ENCODE measurements at regions not wholly inside any gene's neighbourhood (a gene's known extent, or its start where the extent isn't known, plus 50 kb on each side); places are given as distances from the start of the nearest gene placed in this dataset.

GRCh38 chr4:62548108-62548524, 1348.0 kb downstream of the ADGRL3 start:
- Histone ChIP-seq H3K9ac (ENCODE audit: extremely low read depth, low read length, poor library complexity, severe bottlenecking) (no peak overlapping the region), H3K36me3 (ENCODE audit: control insufficient read depth, insufficient read depth, low read length) (no peaks in the 10 kb centered on the region), H3K4me3 (ENCODE audit: low read length) (no peak overlapping the region), H3K27ac (ENCODE audit: low read depth, low read length) (no peak overlapping the region), H3K4me1 (ENCODE audit: control insufficient read depth, insufficient read depth, low read length) (no peaks in the 10 kb centered on the region), H3K27me3 (ENCODE audit: control insufficient read depth, insufficient read depth, low read length, poor library complexity, severe bottlenecking) (no peaks in the 10 kb centered on the region), H3K9me3 (ENCODE audit: control insufficient read depth, low read length) (no peaks in the 10 kb centered on the region)
- Mint-ChIP-seq H3K36me3 (ENCODE audit: low read depth) (no peaks in the 10 kb centered on the region), H3K27ac (no peak overlapping the region), H3K9me3 (no peaks in the 10 kb centered on the region), H3K4me1 (peaks cover 6% of the 10 kb centered on the region), H3K27me3 (ENCODE audit: insufficient read depth) (no peaks in the 10 kb centered on the region), H3K4me3 (no peak overlapping the region)
- TF ChIP-seq CTCF (conservative IDR thresholded peaks at IDR 0.05) = peak; percentile 31
- 47 to 84% methylated on average over 3 to 13 of the region's 13 CpGs for WGBS, 2 experiments (ENCODE audit: insufficient coverage in 1 of 2, insufficient read length in 1 of 2)
- DNase-seq = peak; percentile 64

- Histone ChIP-seq H3K27ac (ENCODE audit: low read depth, low read length) (no peak overlapping the region), H3K9ac (ENCODE audit: extremely low read depth, low read length, poor library complexity, severe bottlenecking) (no peak overlapping the region), H3K4me1 (ENCODE audit: control insufficient read depth, insufficient read depth, low read length) (no peaks in the 10 kb centered on the region), H3K4me3 (ENCODE audit: low read length) (no peak overlapping the region), H3K27me3 (ENCODE audit: control insufficient read depth, insufficient read depth, low read length, poor library complexity, severe bottlenecking) (no peaks in the 10 kb centered on the region), H3K9me3 (ENCODE audit: control insufficient read depth, low read length) (no peaks in the 10 kb centered on the region), H3K36me3 (ENCODE audit: control insufficient read depth, insufficient read depth, low read length) (no peaks in the 10 kb centered on the region)
- H3K36me3 Mint-ChIP-seq (ENCODE audit: low read depth) = no peaks in the 10 kb centered on the region
- no peaks in the 10 kb centered on the region for H3K27me3 Mint-ChIP-seq (ENCODE audit: insufficient read depth)
- no peak for TF ChIP-seq CTCF (conservative IDR thresholded peaks at IDR 0.05)
- DNase-seq = no peak
- H3K9me3 Mint-ChIP-seq = no peaks in the 10 kb centered on the region
- H3K4me3 Mint-ChIP-seq = no peak overlapping the region
- WGBS, 2 experiments (ENCODE audit: insufficient coverage in 1 of 2, insufficient read length in 1 of 2) = 95% methylated on average over 2 of the region's 3 CpGs; no CpG with 5 or more reads in 1 of the 2 experiments
- H3K27ac Mint-ChIP-seq = no peak overlapping the region
- peaks cover 6% of the 10 kb centered on the region for H3K4me1 Mint-ChIP-seq
Measured at GRCh38 chr4:62544428-62544827, 1344.3 kb downstream of the ADGRL3 start.

- DNase-seq = no peak
- peaks cover 2% of the 10 kb centered on the region for H3K4me1 Mint-ChIP-seq
- H3K9ac ChIP-seq (ENCODE audit: extremely low read depth, low read length, poor library complexity, severe bottlenecking) = no peak overlapping the region
- H3K9me3 ChIP-seq (ENCODE audit: control insufficient read depth, low read length) = peaks cover 9% of the 10 kb centered on the region
- H3K27me3 ChIP-seq (ENCODE audit: control insufficient read depth, insufficient read depth, low read length, poor library complexity, severe bottlenecking) = no peaks in the 10 kb centered on the region
- TF ChIP-seq CTCF (conservative IDR thresholded peaks at IDR 0.05) = no peak
- H3K27ac ChIP-seq (ENCODE audit: low read depth, low read length) = no peak overlapping the region
- no peaks in the 10 kb centered on the region for H3K27me3 Mint-ChIP-seq (ENCODE audit: insufficient read depth)
- no peak overlapping the region for H3K4me3 Mint-ChIP-seq
- H3K9me3 Mint-ChIP-seq = peaks cover 6% of the 10 kb centered on the region
- H3K27ac Mint-ChIP-seq = no peak overlapping the region
- H3K36me3 ChIP-seq (ENCODE audit: control insufficient read depth, insufficient read depth, low read length) = no peaks in the 10 kb centered on the region
- H3K4me1 ChIP-seq (ENCODE audit: control insufficient read depth, insufficient read depth, low read length) = no peaks in the 10 kb centered on the region
- no peak overlapping the region for H3K4me3 ChIP-seq (ENCODE audit: low read length)
- WGBS, 2 experiments (ENCODE audit: insufficient coverage in 1 of 2, insufficient read length in 1 of 2) = 100% methylated on average over 1 to 2 of the region's 2 CpGs
- H3K36me3 Mint-ChIP-seq (ENCODE audit: low read depth) = no peaks in the 10 kb centered on the region
Measured at GRCh38 chr4:62543002-62543401, 1342.9 kb downstream of the ADGRL3 start.
